Endothelial cell of umbilical vein (primary cell): ENCODE measurements at regions not wholly inside any gene's neighbourhood (a gene's known extent, or its start where the extent isn't known, plus 50 kb on each side); places are given as distances from the start of the nearest gene placed in this dataset.

Source experiments
- BruUV-seq: library from RNA; stranded (reverse); fragments of 400-500 nt; replicated peaks from 2 replicates; lab custom pipeline; 2021; lab: Mats Ljungman, UMichigan
- CTCF ChIA-PET: fragments of 300-600, 350-600 bp; sonication (Branson Sonifier 250); formaldehyde crosslinking; loops from one replicate; lab custom pipeline; 2021; ENCODE audit warnings: antibody characterized with exemption, inconsistent platforms; lab: Charles Lee
- POLR2A ChIA-PET: fragments of 300-600, 350-600 bp; sonication (Branson Sonifier 250); formaldehyde crosslinking; loops from one replicate; lab custom pipeline; 2021; ENCODE audit warnings: antibody characterized with exemption, inconsistent platforms; lab: Charles Lee
- DNase-seq: peaks from one replicate; pipeline ENCODE4 v3.0.0-alpha.2; 2011; ENCODE audit warnings: low read depth, low spot score
- FAIRE-seq: peaks from 2 replicates; lab custom pipeline; 2011; peaks lifted over from hg19 to GRCh38; lab: Jason Lieb, UNC
- H2AFZ ChIP-seq: 2 replicates; pipeline ENCODE4 v1.6.0; 2012; ENCODE audit warnings: low read depth, low read length, control low read depth, inconsistent platforms
- H3K27ac ChIP-seq: 2 replicates; pipeline ENCODE4 v1.5.1; 2011; ENCODE audit warnings: low read depth, mild to moderate bottlenecking, control low read depth, low read length, moderate library complexity; ENCODE audit not compliant: insufficient read depth
- H3K27me3 ChIP-seq, 2 experiments: 2 replicates each; pipeline versions ENCODE4 v1.6.0 to v1.6.1; 2011; ENCODE audit warnings: low read length in 2 of 2, mixed read lengths in 1 of 2; ENCODE audit not compliant: control insufficient read depth in 2 of 2, insufficient read depth in 2 of 2
- H3K36me3 ChIP-seq, 2 experiments: 2 replicates in 1 of 2; 3 replicates in 1 of 2; pipeline ENCODE4 v1.5.1; 2011; ENCODE audit warnings: low read length in 2 of 2, mild to moderate bottlenecking in 1 of 2, moderate library complexity in 1 of 2; ENCODE audit not compliant: control insufficient read depth in 2 of 2, insufficient read depth in 2 of 2; ENCODE audit errors: extremely low read depth in 1 of 2
- H3K4me1 ChIP-seq: 3 replicates; pipeline ENCODE4 v1.5.1; 2011; ENCODE audit warnings: mild to moderate bottlenecking, low read length; ENCODE audit not compliant: control insufficient read depth, insufficient read depth; ENCODE audit errors: extremely low read depth
- H3K4me2 ChIP-seq: 2 replicates; pipeline ENCODE4 v1.6.1; 2011; ENCODE audit warnings: low read length, control low read depth, mixed read lengths; ENCODE audit not compliant: insufficient read depth
- H3K4me3 ChIP-seq, 3 experiments: fragments of 200-600 bp in 1 of 3; sonication (generic), shearing (Covaris generic) in 1 of 3; replicated peaks in 1 of 3; 2 replicates each; pipeline ENCODE4 v1.5.1; 2011 to 2016; ENCODE audit warnings: control low read depth in 3 of 3, low read length in 3 of 3, mild to moderate bottlenecking in 2 of 3, inconsistent platforms in 1 of 3, low read depth in 1 of 3, moderate library complexity in 1 of 3; ENCODE audit not compliant: insufficient read depth in 1 of 3
- H3K79me2 ChIP-seq: 2 replicates; pipeline ENCODE4 v1.6.0; 2012; ENCODE audit warnings: low read length, inconsistent platforms; ENCODE audit not compliant: control insufficient read depth, insufficient read depth
- H3K9ac ChIP-seq: replicated peaks from 2 replicates; pipeline ENCODE3; 2011; ENCODE audit warnings: low read length, control low read depth; ENCODE audit not compliant: insufficient read depth; ENCODE audit errors: extremely low read depth
- H3K9me1 ChIP-seq: replicated peaks from 3 replicates; pipeline ENCODE4 v1.6.0; 2011; ENCODE audit warnings: mild to moderate bottlenecking, low read length; ENCODE audit not compliant: control insufficient read depth, insufficient read depth; ENCODE audit errors: extremely low read depth
- H3K9me3 ChIP-seq: replicated peaks from 2 replicates; pipeline ENCODE4 v1.5.1; 2012; ENCODE audit warnings: low read length, inconsistent platforms; ENCODE audit not compliant: control insufficient read depth, insufficient read depth
- H4K20me1 ChIP-seq: replicated peaks from 2 replicates; pipeline ENCODE3; 2011; ENCODE audit warnings: mild to moderate bottlenecking, low read length; ENCODE audit not compliant: control insufficient read depth, insufficient read depth; ENCODE audit errors: extremely low read depth
- CTCF ChIP-seq, 2 donors: IDR thresholded peaks; 1 replicate in 1 of 2; 2 replicates in 1 of 2; pipeline ENCODE4 v1.5.1; 2011; ENCODE audit warnings: low read length in 2 of 2, mild to moderate bottlenecking in 2 of 2, moderate library complexity in 2 of 2, control low read depth in 1 of 2, inconsistent platforms in 1 of 2, low read depth in 1 of 2; ENCODE audit not compliant: insufficient read depth in 1 of 2; ENCODE audit errors: extremely low read depth in 1 of 2
- EZH2 ChIP-seq: IDR thresholded peaks from 2 replicates; pipeline ENCODE4 v1.6.1; 2012; ENCODE audit warnings: borderline replicate concordance, low read depth, mild to moderate bottlenecking, moderate library complexity, low read length, inconsistent platforms; ENCODE audit not compliant: severe bottlenecking
- FOS ChIP-seq: IDR thresholded peaks from 2 replicates; pipeline ENCODE4 v1.6.1; 2011; ENCODE audit warnings: mild to moderate bottlenecking, low read length, moderate library complexity, borderline replicate concordance; ENCODE audit not compliant: insufficient read depth
- GATA2 ChIP-seq: IDR thresholded peaks from 2 replicates; pipeline ENCODE4 v1.7.0; 2011; ENCODE audit warnings: low read depth, mild to moderate bottlenecking, moderate library complexity, mixed read lengths, low read length; ENCODE audit not compliant: insufficient read length, insufficient read depth
- JUN ChIP-seq: IDR thresholded peaks from 2 replicates; pipeline ENCODE4 v1.6.1; 2011; ENCODE audit warnings: borderline replicate concordance, low read depth; ENCODE audit not compliant: insufficient read length, insufficient read depth
- POLR2A ChIP-seq: IDR thresholded peaks from 2 replicates; pipeline ENCODE4 v1.6.1; 2012; ENCODE audit warnings: low read depth, mild to moderate bottlenecking, control low read depth, low read length
- POLR2AphosphoS5 ChIP-seq: IDR thresholded peaks from 2 replicates; pipeline ENCODE4 v1.6.1; 2012; ENCODE audit warnings: low read depth, mild to moderate bottlenecking, control low read depth, low read length, moderate library complexity; ENCODE audit not compliant: insufficient read depth
- dilution Hi-C: fragments of 300-500 bp; cut with MboI; formaldehyde crosslinking; loops from one replicate; pipeline ENCODE4 v1.15.0; 2019; ENCODE audit warnings: low sequenced_read_pairs; ENCODE audit not compliant: extremely low pct_ligation_motif_present
- intact Hi-C: fragments of 100-400 bp; cut with micrococcal nuclease; formaldehyde crosslinking; loops from one replicate; pipeline ENCODE4 v1.10.0; 2022
- TF ChIP-seq, protein P1 (sequence below): IDR thresholded peaks from 2 replicates; pipeline ENCODE4 v1.6.1; 2011; ENCODE audit not compliant: insufficient read depth, insufficient read length

DNA sequence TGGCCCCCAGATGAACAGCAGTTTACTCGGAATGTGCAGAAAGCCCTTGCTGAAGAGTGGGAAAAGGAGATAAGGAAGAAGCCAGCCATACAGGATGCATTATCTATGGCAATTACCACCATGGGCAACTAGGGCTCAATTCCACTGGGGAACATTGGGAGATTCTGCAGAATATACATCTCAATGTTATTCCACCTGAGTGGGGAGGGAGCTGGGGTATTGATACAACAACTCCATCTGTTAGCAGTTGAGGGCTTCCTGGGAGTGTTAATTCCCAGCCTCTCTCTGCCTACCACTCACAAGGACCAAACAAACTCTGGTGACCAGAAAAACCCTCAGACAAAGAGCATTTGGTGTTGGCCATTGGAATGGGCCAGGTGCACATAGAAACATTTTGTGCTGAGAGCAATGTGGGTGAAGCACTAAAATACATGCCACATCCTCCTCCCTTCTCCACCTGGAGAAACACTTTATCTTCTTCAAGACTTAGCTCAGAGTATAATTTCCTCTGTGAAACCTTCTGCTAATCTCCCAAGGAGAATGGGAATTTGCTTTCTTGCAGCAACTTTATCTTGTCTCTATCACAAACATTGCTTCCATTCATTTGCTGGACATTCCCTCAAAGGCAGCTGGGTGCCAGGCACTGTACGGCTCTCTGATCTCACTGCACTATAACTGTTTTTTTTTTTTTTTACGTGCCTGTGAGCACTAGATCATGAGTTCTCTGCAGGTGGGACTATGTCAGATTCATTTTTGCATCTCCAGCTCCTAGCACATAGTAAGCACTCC is 292.2 kb downstream of the MN1 start:
- Histone ChIP-seq H3K79me2 (no peaks in the 10 kb centered on the region), H3K9me1 (no peaks in the 10 kb centered on the region), H3K27me3 (no peaks in the 10 kb centered on the region), H3K9ac (no peak overlapping the region), H3K36me3 (no peaks in the 10 kb centered on the region), H3K4me1 (peaks cover 38% of the 10 kb centered on the region), H3K9me3 (no peaks in the 10 kb centered on the region), H4K20me1 (no peaks in the 10 kb centered on the region), H3K4me2 (no peak overlapping the region), H2AFZ (no peak overlapping the region), H3K27ac (no peak overlapping the region), H3K4me3 (no peak overlapping the region)
- intact Hi-C loops (no loop called here), dilution Hi-C loops (no loop called here)
- ChIA-PET POLR2A (no interaction called here), CTCF (no interaction called here)
- BruUV-seq, result no TSS peak
- no peak for DNase-seq
- TF ChIP-seq, protein P1, sequence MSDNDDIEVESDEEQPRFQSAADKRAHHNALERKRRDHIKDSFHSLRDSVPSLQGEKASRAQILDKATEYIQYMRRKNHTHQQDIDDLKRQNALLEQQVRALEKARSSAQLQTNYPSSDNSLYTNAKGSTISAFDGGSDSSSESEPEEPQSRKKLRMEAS, result no peak
- TF ChIP-seq POLR2AphosphoS5 (no peak), EZH2 (no peak), JUN (no peak), GATA2 (no peak), CTCF (IDR thresholded peaks at IDR 0.05; ENCODE audit: extremely low read depth in 1 of 2, insufficient read depth in 1 of 2, low read depth in 1 of 2, low read length in 2 of 2) (no peak), POLR2A (no peak), FOS (no peak)
- FAIRE-seq, result no peak
